ENCODE measurements at regions not wholly inside any gene's neighbourhood (a gene's known extent, or its start where the extent isn't known, plus 50 kb on each side); places are given as distances from the start of the nearest gene placed in this dataset.
A peak's percentile ranks its signal among the peaks of the same experiment; 100 is the strongest.

GRCh38 chr10:78511324-78512204 is 477.9 kb downstream of the RPS24 start:
- H3K36me3 ChIP-seq (ENCODE audit: control insufficient read depth in 2 of 2, insufficient read depth in 2 of 2, low read length in 1 of 2) = no peaks in the 10 kb centered on the region
- peak overlapping the region; percentile 10 to 47 for H3K27ac ChIP-seq (ENCODE audit: low read depth in 2 of 2, low read length in 1 of 2)
- no peaks in the 10 kb centered on the region for H3K27me3 ChIP-seq (ENCODE audit: control insufficient read depth in 1 of 2, insufficient read depth in 2 of 2, low read length in 2 of 2)
- peaks cover 0 to 2% of the 10 kb centered on the region in 2 donors for H3K4me1 ChIP-seq (ENCODE audit: control insufficient read depth in 2 of 2, insufficient read depth in 2 of 2, low read length in 1 of 2)
- no peaks in the 10 kb centered on the region for H3K9me3 ChIP-seq (ENCODE audit: control insufficient read depth in 2 of 2, insufficient read depth in 1 of 2, low read depth in 1 of 2, low read length in 1 of 2)
- no peak overlapping the region for H3K4me3 ChIP-seq (ENCODE audit: low read depth in 1 of 2, low read length in 2 of 2)
- 65 to 82% methylated on average over 6 of the region's 6 CpGs for WGBS, 2 donors

- H3K36me3 ChIP-seq (ENCODE audit: control insufficient read depth in 2 of 2, insufficient read depth in 2 of 2, low read length in 1 of 2) = no peaks in the 10 kb centered on the region
- H3K27me3 ChIP-seq (ENCODE audit: control insufficient read depth in 1 of 2, insufficient read depth in 2 of 2, low read length in 2 of 2) = no peaks in the 10 kb centered on the region
- H3K4me1 ChIP-seq (ENCODE audit: control insufficient read depth in 2 of 2, insufficient read depth in 2 of 2, low read length in 1 of 2) = peaks cover 0 to 2% of the 10 kb centered on the region in 2 donors
- H3K4me3 ChIP-seq (ENCODE audit: low read depth in 1 of 2, low read length in 2 of 2) = no peak overlapping the region
- no peaks in the 10 kb centered on the region for H3K9me3 ChIP-seq (ENCODE audit: control insufficient read depth in 2 of 2, insufficient read depth in 1 of 2, low read depth in 1 of 2, low read length in 1 of 2)
- 67% methylated on average over 3 of the region's 3 CpGs for WGBS, 2 donors
- H3K27ac ChIP-seq (ENCODE audit: low read depth in 2 of 2, low read length in 1 of 2) = no peak overlapping the region
Observed at GRCh38 chr10:78512205-78512550, 478.5 kb downstream of the RPS24 start.

- no peak overlapping the region for H3K4me3 ChIP-seq (ENCODE audit: low read depth in 1 of 2, low read length in 2 of 2)
- no peaks in the 10 kb centered on the region for H3K36me3 ChIP-seq (ENCODE audit: control insufficient read depth in 2 of 2, insufficient read depth in 2 of 2, low read length in 1 of 2)
- H3K9me3 ChIP-seq (ENCODE audit: control insufficient read depth in 2 of 2, insufficient read depth in 1 of 2, low read depth in 1 of 2, low read length in 1 of 2) = no peaks in the 10 kb centered on the region
- H3K4me1 ChIP-seq (ENCODE audit: control insufficient read depth in 2 of 2, insufficient read depth in 2 of 2, low read length in 1 of 2) = peaks cover 0 to 2% of the 10 kb centered on the region in 2 donors
- 40 to 49% methylated on average over 2 of the region's 2 CpGs for WGBS, 2 donors
- H3K27ac ChIP-seq (ENCODE audit: low read depth in 2 of 2, low read length in 1 of 2) = no peak overlapping the region
- H3K27me3 ChIP-seq (ENCODE audit: control insufficient read depth in 1 of 2, insufficient read depth in 2 of 2, low read length in 2 of 2) = no peaks in the 10 kb centered on the region
Observed at GRCh38 chr10:78513330-78513729, 479.7 kb downstream of the RPS24 start.

- Histone ChIP-seq H3K36me3 (ENCODE audit: control insufficient read depth in 2 of 2, insufficient read depth in 2 of 2, low read length in 1 of 2) (no peaks in the 10 kb centered on the region), H3K4me3 (ENCODE audit: low read depth in 1 of 2, low read length in 2 of 2) (no peak overlapping the region), H3K9me3 (ENCODE audit: control insufficient read depth in 2 of 2, insufficient read depth in 1 of 2, low read depth in 1 of 2, low read length in 1 of 2) (no peaks in the 10 kb centered on the region), H3K27ac (ENCODE audit: low read depth in 2 of 2, low read length in 1 of 2) (no peak overlapping the region), H3K27me3 (ENCODE audit: control insufficient read depth in 1 of 2, insufficient read depth in 2 of 2, low read length in 2 of 2) (no peaks in the 10 kb centered on the region), H3K4me1 (ENCODE audit: control insufficient read depth in 2 of 2, insufficient read depth in 2 of 2, low read length in 1 of 2) (peaks cover 0 to 2% of the 10 kb centered on the region in 2 donors)
- 94 to 95% methylated on average over 3 of the region's 3 CpGs for WGBS, 2 donors
Observed at GRCh38 chr10:78513986-78514385, 480.3 kb downstream of the RPS24 start.

GRCh38 chr10:78514459-78514858 is 480.8 kb downstream of the RPS24 start:
- Histone ChIP-seq H3K27me3 (ENCODE audit: control insufficient read depth in 1 of 2, insufficient read depth in 2 of 2, low read length in 2 of 2) (no peaks in the 10 kb centered on the region), H3K27ac (ENCODE audit: low read depth in 2 of 2, low read length in 1 of 2) (no peak overlapping the region), H3K4me3 (ENCODE audit: low read depth in 1 of 2, low read length in 2 of 2) (no peak overlapping the region), H3K36me3 (ENCODE audit: control insufficient read depth in 2 of 2, insufficient read depth in 2 of 2, low read length in 1 of 2) (no peaks in the 10 kb centered on the region), H3K4me1 (ENCODE audit: control insufficient read depth in 2 of 2, insufficient read depth in 2 of 2, low read length in 1 of 2) (peaks cover 0 to 2% of the 10 kb centered on the region in 2 donors), H3K9me3 (ENCODE audit: control insufficient read depth in 2 of 2, insufficient read depth in 1 of 2, low read depth in 1 of 2, low read length in 1 of 2) (no peaks in the 10 kb centered on the region)
- WGBS, 2 donors = 80 to 90% methylated on average over 4 of the region's 4 CpGs

- Histone ChIP-seq H3K4me3 (ENCODE audit: low read depth in 1 of 2, low read length in 2 of 2) (no peak overlapping the region), H3K4me1 (ENCODE audit: control insufficient read depth in 2 of 2, insufficient read depth in 2 of 2, low read length in 1 of 2) (peaks cover 0 to 2% of the 10 kb centered on the region in 2 donors), H3K9me3 (ENCODE audit: control insufficient read depth in 2 of 2, insufficient read depth in 1 of 2, low read depth in 1 of 2, low read length in 1 of 2) (no peaks in the 10 kb centered on the region), H3K36me3 (ENCODE audit: control insufficient read depth in 2 of 2, insufficient read depth in 2 of 2, low read length in 1 of 2) (no peaks in the 10 kb centered on the region), H3K27me3 (ENCODE audit: control insufficient read depth in 1 of 2, insufficient read depth in 2 of 2, low read length in 2 of 2) (no peaks in the 10 kb centered on the region), H3K27ac (ENCODE audit: low read depth in 2 of 2, low read length in 1 of 2) (peak overlapping the region in 1 of 2 donors; percentile 33)
- WGBS, 2 donors = 73 to 74% methylated on average over 9 of the region's 9 CpGs
Observed at GRCh38 chr10:78515038-78515872, 481.6 kb downstream of the RPS24 start.

GRCh38 chr10:78515873-78516153 is 482.1 kb downstream of the RPS24 start:
- no peaks in the 10 kb centered on the region for H3K27me3 ChIP-seq (ENCODE audit: control insufficient read depth in 1 of 2, insufficient read depth in 2 of 2, low read length in 2 of 2)
- peak overlapping the region in 1 of 2 donors; percentile 53 for H3K27ac ChIP-seq (ENCODE audit: low read depth in 2 of 2, low read length in 1 of 2)
- WGBS, 2 donors = 80 to 82% methylated on average over 1 of the region's 1 CpG
- H3K4me3 ChIP-seq (ENCODE audit: low read depth in 1 of 2, low read length in 2 of 2) = no peak overlapping the region
- H3K36me3 ChIP-seq (ENCODE audit: control insufficient read depth in 2 of 2, insufficient read depth in 2 of 2, low read length in 1 of 2) = no peaks in the 10 kb centered on the region
- H3K9me3 ChIP-seq (ENCODE audit: control insufficient read depth in 2 of 2, insufficient read depth in 1 of 2, low read depth in 1 of 2, low read length in 1 of 2) = no peaks in the 10 kb centered on the region
- H3K4me1 ChIP-seq (ENCODE audit: control insufficient read depth in 2 of 2, insufficient read depth in 2 of 2, low read length in 1 of 2) = peaks cover 0 to 2% of the 10 kb centered on the region in 2 donors

- Histone ChIP-seq H3K36me3 (ENCODE audit: control insufficient read depth in 2 of 2, insufficient read depth in 2 of 2, low read length in 1 of 2) (no peaks in the 10 kb centered on the region), H3K27ac (ENCODE audit: low read depth in 2 of 2, low read length in 1 of 2) (peak overlapping the region in 1 of 2 donors; percentile 53), H3K9me3 (ENCODE audit: control insufficient read depth in 2 of 2, insufficient read depth in 1 of 2, low read depth in 1 of 2, low read length in 1 of 2) (no peaks in the 10 kb centered on the region), H3K4me1 (ENCODE audit: control insufficient read depth in 2 of 2, insufficient read depth in 2 of 2, low read length in 1 of 2) (peaks cover 0 to 2% of the 10 kb centered on the region in 2 donors), H3K4me3 (ENCODE audit: low read depth in 1 of 2, low read length in 2 of 2) (no peak overlapping the region), H3K27me3 (ENCODE audit: control insufficient read depth in 1 of 2, insufficient read depth in 2 of 2, low read length in 2 of 2) (no peaks in the 10 kb centered on the region)
- 88 to 89% methylated on average over 3 of the region's 3 CpGs for WGBS, 2 donors
Observed at GRCh38 chr10:78516236-78516635, 482.6 kb downstream of the RPS24 start.

- Histone ChIP-seq H3K4me1 (ENCODE audit: control insufficient read depth in 2 of 2, insufficient read depth in 2 of 2, low read length in 1 of 2) (peaks cover 0 to 2% of the 10 kb centered on the region in 2 donors), H3K27ac (ENCODE audit: low read depth in 2 of 2, low read length in 1 of 2) (peak overlapping the region in 1 of 2 donors; percentile 53)
- WGBS, 2 donors = 71 to 74% methylated on average over 8 of the region's 8 CpGs
Observed at GRCh38 chr10:78516756-78517155, 483.1 kb downstream of the RPS24 start.

More at GRCh38 chr10:78516756-78517155, 483.1 kb downstream of the RPS24 start:
- Histone ChIP-seq H3K27me3 (ENCODE audit: control insufficient read depth in 1 of 2, insufficient read depth in 2 of 2, low read length in 2 of 2) (no peaks in the 10 kb centered on the region), H3K9me3 (ENCODE audit: control insufficient read depth in 2 of 2, insufficient read depth in 1 of 2, low read depth in 1 of 2, low read length in 1 of 2) (no peaks in the 10 kb centered on the region), H3K36me3 (ENCODE audit: control insufficient read depth in 2 of 2, insufficient read depth in 2 of 2, low read length in 1 of 2) (no peaks in the 10 kb centered on the region), H3K4me3 (ENCODE audit: low read depth in 1 of 2, low read length in 2 of 2) (no peak overlapping the region)

Data from esophagus (tissue), 2 donors.